HG03103 (cell line): ENCODE measurements at regions not wholly inside any gene's neighbourhood (a gene's known extent, or its start where the extent isn't known, plus 50 kb on each side); places are given as distances from the start of the nearest gene placed in this dataset.
"Not testable (repeated sequence)": the region's sequence is repeated elsewhere in the genome, so short reads cannot be mapped to it uniquely, and the experiment has no call there.

Source experiments
- ATAC-seq: cut with Tn5 transposase; IDR thresholded peaks from one replicate; pipeline ENCODE4 v1.9.1; 2021; ENCODE audit warnings: low read depth; ENCODE audit not compliant: unreplicated experiment

DNA sequence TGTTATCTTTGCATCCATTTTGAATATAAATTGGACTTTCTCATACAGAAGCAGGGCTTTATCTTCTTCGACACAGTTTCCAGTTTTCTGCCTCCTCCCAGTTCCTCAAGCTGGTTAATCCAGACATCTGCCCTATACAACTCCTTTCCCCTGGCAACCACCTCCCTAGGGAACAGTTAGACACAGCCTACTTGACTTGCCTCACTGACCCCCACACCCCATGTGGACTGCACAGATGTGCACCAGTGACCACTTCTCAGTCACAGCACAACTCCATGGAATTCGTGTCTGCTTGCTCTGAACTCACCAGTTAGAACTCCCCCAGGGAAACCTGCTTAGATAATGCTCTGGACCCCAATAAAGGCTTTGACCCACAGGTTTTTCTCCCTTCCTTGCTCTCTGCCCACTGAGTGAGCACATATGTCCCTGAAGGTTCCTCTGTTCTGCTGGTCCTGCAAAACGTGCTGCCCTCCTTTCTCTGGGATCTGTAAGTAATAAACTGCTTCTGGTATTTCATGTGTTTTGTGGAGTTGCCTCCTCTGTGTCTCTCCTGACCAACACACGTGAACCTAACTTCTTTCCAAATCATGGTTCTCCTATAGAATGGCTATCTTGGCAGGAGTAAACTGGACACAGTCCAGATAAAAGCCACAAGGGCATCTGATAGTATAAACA, 351.2 kb downstream of the CD83 start:
- ATAC-seq, result no peak

- ATAC-seq, result no peak
Measured at GRCh38 chr6:14470101-14470500, 352.5 kb downstream of the CD83 start.

- ATAC-seq, result no peak
Measured at GRCh38 chr6:14470671-14471070, 353.1 kb downstream of the CD83 start.

DNA sequence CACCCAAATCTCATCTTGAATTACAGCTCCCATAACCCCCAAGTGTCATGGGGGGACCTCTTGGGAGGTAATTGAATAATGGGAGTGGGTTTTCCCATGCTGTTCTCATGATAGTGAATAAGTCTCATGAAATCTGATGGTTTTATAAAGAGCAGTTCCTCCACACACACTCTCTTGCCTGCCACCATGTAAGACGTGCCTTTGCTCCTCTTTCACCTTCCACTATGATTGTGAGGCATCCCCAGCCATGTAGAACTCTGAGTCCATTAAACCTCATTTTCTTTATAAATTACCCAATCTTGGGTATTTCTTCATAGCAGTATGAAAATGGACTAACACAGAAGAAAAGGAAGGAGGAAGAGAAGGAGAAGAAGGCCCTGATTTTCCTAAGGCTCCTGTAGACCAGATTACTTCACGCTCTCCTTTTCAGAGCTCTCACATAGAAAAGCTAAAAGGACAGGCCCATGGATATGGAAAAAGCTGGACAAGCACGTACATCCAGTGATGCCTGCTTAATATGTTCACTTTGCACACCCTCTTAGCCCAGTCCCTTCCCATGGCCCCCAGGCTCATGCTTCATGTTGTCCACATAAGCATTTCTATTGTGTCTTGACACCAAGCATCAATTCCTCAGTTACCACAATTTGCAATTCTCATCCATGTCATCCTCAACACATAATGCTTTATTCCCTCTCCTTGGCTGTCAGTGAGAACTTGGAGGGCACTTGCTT, 354.8 kb downstream of the CD83 start:
- ATAC-seq, result no peak

- ATAC-seq, result no peak
Measured at GRCh38 chr6:14472986-14473337, 355.4 kb downstream of the CD83 start.

DNA sequence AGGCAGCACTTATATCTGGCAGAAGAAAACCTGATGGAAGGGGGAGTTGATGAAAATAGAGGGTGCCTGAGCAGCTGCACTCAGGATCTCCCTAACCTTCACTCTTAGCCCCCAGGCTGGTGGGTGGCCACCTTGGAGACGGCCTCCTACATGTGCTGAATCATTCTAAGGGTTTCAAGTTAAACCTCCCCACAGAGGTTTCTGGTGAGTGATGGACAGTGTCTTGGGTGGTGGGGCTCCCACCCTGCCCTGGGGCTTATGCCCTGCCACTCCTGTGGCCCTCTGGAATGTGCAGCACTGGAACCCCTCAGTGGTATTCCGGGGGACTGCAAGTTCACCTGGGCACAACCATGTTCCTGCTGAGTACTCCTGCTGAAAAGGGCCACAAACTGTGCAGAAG, 357.2 kb downstream of the CD83 start:
- ATAC-seq, result no peak

DNA sequence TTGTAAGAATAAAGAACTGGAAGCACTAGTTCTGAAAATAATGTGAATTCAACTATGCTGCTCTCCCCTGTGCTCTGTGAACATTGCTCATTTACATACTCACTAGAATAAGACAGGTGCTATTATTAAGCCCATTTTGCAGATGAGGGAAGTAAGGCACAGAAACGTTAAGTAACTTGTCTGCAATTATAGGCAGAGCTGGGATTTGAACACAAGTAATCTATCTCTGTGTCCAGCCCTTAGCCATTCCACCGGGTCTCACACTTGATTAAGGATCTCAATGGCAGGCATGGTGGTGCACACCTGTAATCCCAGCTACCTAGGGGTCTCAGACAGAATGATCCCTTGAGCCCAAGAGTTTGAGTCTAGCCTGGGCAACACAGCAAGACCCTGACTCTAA, 357.7 kb downstream of the CD83 start:
- ATAC-seq, result no peak

- ATAC-seq, result no peak
Measured at GRCh38 chr6:14476793-14477531, 359.4 kb downstream of the CD83 start.

GRCh38 chr6:14477559-14477958, 360.0 kb downstream of the CD83 start:
- ATAC-seq, result no peak

DNA sequence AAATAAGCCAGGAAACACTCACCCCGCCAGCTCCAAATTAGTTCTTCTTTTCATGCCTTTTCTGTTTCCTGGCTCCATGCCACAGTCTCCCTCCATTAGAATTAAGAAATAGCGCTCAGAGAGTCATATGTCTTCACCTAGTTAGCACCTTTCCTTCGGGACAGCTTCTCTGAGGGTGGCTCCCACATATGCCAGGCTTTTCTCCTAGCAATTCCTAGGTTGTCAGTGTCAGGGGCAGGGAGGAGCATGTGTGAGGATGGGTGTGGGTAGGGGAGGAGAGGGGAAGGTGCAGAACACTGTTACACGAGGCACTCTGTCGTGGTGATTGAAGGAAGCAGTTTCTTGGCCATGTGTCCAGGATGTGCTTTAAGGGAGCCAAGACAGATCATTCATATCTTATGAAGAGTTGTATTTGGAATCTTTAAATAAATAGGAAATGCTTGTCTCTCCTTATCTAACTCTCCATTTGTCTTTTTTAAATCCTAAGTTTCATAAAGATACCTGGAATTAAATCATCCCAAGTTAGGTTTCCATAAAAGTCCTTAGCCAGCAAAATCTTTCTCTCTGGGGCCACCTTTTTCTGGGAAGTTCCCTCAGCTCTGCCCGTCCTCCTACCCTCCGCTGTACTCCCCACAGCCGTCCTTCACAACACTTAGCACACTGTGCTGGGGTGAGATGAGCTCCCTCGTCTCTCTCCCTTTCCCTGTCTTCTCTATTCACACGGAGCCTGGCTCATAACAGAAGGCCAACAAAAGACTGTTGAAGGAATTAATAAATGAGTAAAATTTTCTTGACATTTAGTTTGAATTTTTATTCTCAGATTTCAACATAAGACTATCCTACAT, 361.0 kb downstream of the CD83 start:
- no peak for ATAC-seq

GRCh38 chr6:14481946-14482345, 364.4 kb downstream of the CD83 start:
- ATAC-seq, result not testable (repeated sequence)

GRCh38 chr6:14487625-14488024, 370.1 kb downstream of the CD83 start:
- ATAC-seq, result no peak

GRCh38 chr6:14488180-14488579, 370.6 kb downstream of the CD83 start:
- ATAC-seq, result no peak

GRCh38 chr6:14489445-14489844, 371.9 kb downstream of the CD83 start:
- ATAC-seq, result no peak

- no peak for ATAC-seq
Measured at GRCh38 chr6:14498748-14499147, 381.2 kb downstream of the CD83 start.

- no peak for ATAC-seq
Measured at GRCh38 chr6:14499309-14499708, 381.7 kb downstream of the CD83 start.

- ATAC-seq, result no peak
Measured at GRCh38 chr6:14499841-14500240, 382.3 kb downstream of the CD83 start.

GRCh38 chr6:14500809-14501208, 383.2 kb downstream of the CD83 start:
- ATAC-seq, result no peak

GRCh38 chr6:14501240-14501639, 383.7 kb downstream of the CD83 start:
- no peak for ATAC-seq

DNA sequence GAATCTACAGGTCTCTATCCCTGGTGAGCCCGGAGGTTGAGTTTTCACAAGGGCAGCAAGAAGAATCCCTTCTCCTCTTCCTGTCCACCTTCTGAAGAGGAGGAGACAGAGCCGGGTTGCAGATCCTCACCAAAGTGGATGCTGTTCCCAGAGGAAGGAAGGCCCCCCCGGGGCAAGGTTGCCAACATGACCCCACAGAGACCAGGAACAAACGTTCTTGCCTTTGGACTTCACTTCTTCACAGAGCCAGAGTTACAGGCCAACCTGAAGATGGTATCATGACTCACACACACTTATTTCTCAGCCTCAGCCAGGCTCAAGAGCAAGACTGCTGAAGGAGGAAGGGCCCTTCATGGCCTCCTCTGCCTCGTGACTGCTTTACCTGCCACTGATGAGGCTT, 384.3 kb downstream of the CD83 start:
- no peak for ATAC-seq

DNA sequence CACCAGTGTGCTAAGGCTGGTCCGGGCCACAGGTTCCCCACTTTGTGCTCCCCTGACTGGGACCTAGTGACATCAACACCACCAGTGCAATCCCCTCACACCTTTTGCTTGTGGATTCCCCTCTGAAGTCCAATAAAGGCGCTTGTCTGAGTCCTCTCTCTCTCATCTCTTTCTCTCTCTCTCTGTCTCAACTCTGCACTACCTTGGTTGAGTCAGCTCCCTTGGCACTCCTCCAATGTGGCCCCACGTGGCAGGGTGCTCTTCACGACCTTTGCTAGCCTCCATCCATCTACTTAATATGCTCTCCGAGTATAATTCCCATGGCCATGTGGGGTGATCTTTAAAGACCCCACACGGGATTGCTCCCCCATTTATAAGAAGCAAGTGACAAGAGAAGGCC, 385.0 kb downstream of the CD83 start:
- no peak for ATAC-seq
